Fibroblast of lung (primary cell): ENCODE measurements at regions not wholly inside any gene's neighbourhood (a gene's known extent, or its start where the extent isn't known, plus 50 kb on each side); places are given as distances from the start of the nearest gene placed in this dataset.

Source experiments
- CTCF ChIP-seq, 2 donors: IDR thresholded peaks in 1 of 2; conservative IDR thresholded peaks in 1 of 2; 1 replicate in 1 of 2; 2 replicates in 1 of 2; pipeline ENCODE4 v1.5.1; 2011 to 2012; ENCODE audit warnings: low read length in 2 of 2, control low read depth in 1 of 2, inconsistent platforms in 1 of 2, low read depth in 1 of 2, mild to moderate bottlenecking in 1 of 2
- EZH2 ChIP-seq: IDR thresholded peaks from 2 replicates; pipeline ENCODE4 v1.5.1; 2012; ENCODE audit warnings: low read length, control low read depth, mild to moderate bottlenecking; ENCODE audit errors: missing control alignments

DNA sequence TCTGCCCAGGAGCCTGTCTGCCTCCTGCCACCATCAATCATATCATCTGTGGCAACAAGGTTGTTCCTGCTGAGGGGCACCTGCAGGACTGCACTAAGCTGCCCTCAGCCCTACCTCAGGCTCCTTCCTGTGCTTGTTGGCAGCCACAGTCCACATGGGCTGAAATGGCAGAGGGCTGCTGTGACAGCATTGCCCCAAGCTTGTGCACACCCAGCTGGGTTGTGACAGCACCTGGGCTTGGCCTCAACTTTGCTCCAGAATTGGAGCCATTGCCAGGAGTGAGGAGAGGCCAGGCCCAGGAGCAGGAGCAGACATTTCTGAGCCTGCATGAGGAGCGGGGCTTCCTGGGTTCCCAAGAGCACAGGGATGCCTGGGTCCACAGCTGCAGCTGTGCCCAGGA is 340.9 kb upstream of the CHRM2 start:
- no peak for TF ChIP-seq CTCF (conservative IDR thresholded peaks at IDR 0.05 in 1 of 2, IDR thresholded peaks at IDR 0.05 in 1 of 2; ENCODE audit: low read depth in 1 of 2, low read length in 2 of 2)
- TF ChIP-seq EZH2: no peak
